Chondrocyte (in vitro differentiated cells): ENCODE measurements at regions not wholly inside any gene's neighbourhood (a gene's known extent, or its start where the extent isn't known, plus 50 kb on each side); places are given as distances from the start of the nearest gene placed in this dataset.

Source experiments
- DNase-seq: peaks from one replicate; pipeline ENCODE4 v3.0.0; 2021; ENCODE audit warnings: mixed read lengths, low spot score
- H3K27ac Mint-ChIP-seq: one replicate; pipeline ENCODE4 v1.8.0; 2021; ENCODE audit warnings: mild to moderate bottlenecking, moderate library complexity, mixed read lengths; ENCODE audit not compliant: unreplicated experiment
- H3K27me3 Mint-ChIP-seq: 2 replicates; pipeline ENCODE4 v1.8.0; 2021; ENCODE audit warnings: low read depth, mixed read lengths
- H3K36me3 Mint-ChIP-seq: 2 replicates; pipeline ENCODE4 v1.8.0; 2021; ENCODE audit warnings: low read depth, mixed read lengths
- H3K4me1 Mint-ChIP-seq: 2 replicates; pipeline ENCODE4 v1.8.0; 2021; ENCODE audit warnings: low read depth, mild to moderate bottlenecking, mixed read lengths
- H3K4me3 Mint-ChIP-seq: one replicate; pipeline ENCODE4 v1.8.0; 2021; ENCODE audit warnings: mild to moderate bottlenecking, moderate library complexity, mixed read lengths; ENCODE audit not compliant: unreplicated experiment
- H3K9me3 Mint-ChIP-seq: 2 replicates; pipeline ENCODE4 v1.8.0; 2021; ENCODE audit warnings: low read depth, mixed read lengths
- TF ChIP-seq, protein P1 (sequence below): fragments of 200-600 bp; sonication (generic); IDR thresholded peaks from 2 replicates; pipeline ENCODE4 v1.5.0; 2021; ENCODE audit warnings: antibody characterized with exemption, mild to moderate bottlenecking, moderate library complexity

DNA sequence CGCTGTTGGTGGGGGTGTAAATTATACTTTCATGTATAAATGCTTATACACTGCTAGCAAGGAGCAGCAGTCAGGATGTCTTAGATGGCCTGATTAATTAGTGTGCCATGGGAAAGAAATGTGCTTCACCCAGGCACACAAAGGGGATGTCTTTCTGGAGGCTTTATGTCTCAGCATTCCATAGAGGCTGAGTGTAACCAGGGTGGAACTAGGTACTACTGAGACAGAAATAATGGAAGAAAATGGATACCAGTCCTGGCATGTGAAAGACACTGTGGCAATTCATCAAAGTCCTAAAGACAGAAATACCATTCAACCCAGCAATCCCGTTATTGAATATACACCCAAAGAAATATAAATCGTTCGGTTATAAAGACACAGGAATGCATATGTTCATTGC, 52.5 kb downstream of the PF4 start:
- TF ChIP-seq, protein P1, sequence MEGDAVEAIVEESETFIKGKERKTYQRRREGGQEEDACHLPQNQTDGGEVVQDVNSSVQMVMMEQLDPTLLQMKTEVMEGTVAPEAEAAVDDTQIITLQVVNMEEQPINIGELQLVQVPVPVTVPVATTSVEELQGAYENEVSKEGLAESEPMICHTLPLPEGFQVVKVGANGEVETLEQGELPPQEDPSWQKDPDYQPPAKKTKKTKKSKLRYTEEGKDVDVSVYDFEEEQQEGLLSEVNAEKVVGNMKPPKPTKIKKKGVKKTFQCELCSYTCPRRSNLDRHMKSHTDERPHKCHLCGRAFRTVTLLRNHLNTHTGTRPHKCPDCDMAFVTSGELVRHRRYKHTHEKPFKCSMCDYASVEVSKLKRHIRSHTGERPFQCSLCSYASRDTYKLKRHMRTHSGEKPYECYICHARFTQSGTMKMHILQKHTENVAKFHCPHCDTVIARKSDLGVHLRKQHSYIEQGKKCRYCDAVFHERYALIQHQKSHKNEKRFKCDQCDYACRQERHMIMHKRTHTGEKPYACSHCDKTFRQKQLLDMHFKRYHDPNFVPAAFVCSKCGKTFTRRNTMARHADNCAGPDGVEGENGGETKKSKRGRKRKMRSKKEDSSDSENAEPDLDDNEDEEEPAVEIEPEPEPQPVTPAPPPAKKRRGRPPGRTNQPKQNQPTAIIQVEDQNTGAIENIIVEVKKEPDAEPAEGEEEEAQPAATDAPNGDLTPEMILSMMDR = no peak
- Mint-ChIP-seq H3K9me3 (peaks cover 21% of the 10 kb centered on the region), H3K36me3 (peaks cover 8% of the 10 kb centered on the region), H3K4me3 (no peak overlapping the region), H3K27me3 (peaks cover 43% of the 10 kb centered on the region), H3K4me1 (no peaks in the 10 kb centered on the region), H3K27ac (no peak overlapping the region)
- no peak for DNase-seq

- TF ChIP-seq, protein P1 = peak; percentile 48
- peaks cover 5% of the 10 kb centered on the region for H3K36me3 Mint-ChIP-seq
- H3K27ac Mint-ChIP-seq = no peak overlapping the region
- peaks cover 9% of the 10 kb centered on the region for H3K9me3 Mint-ChIP-seq
- H3K4me1 Mint-ChIP-seq = peaks cover 14% of the 10 kb centered on the region
- no peak overlapping the region for H3K4me3 Mint-ChIP-seq
- H3K27me3 Mint-ChIP-seq = peaks cover 28% of the 10 kb centered on the region
- DNase-seq = no peak
Measured at GRCh38 chr4:73923631-73923937, 54.4 kb downstream of the CXCL1 start.

GRCh38 chr4:73922766-73923630, 53.8 kb downstream of the CXCL1 start:
- no peak for DNase-seq

GRCh38 chr4:73922317-73922716, 53.1 kb downstream of the CXCL1 start:
- peaks cover 9% of the 10 kb centered on the region for H3K9me3 Mint-ChIP-seq
- H3K27ac Mint-ChIP-seq = no peak overlapping the region
- no peak for DNase-seq
- TF ChIP-seq, protein P1 = no peak
- peaks cover 5% of the 10 kb centered on the region for H3K36me3 Mint-ChIP-seq
- H3K27me3 Mint-ChIP-seq = peaks cover 20% of the 10 kb centered on the region
- peaks cover 26% of the 10 kb centered on the region for H3K4me1 Mint-ChIP-seq
- H3K4me3 Mint-ChIP-seq = no peak overlapping the region

More at GRCh38 chr4:73922766-73923630, 53.8 kb downstream of the CXCL1 start:
- Mint-ChIP-seq H3K9me3 (peaks cover 9% of the 10 kb centered on the region), H3K27me3 (peaks cover 26% of the 10 kb centered on the region), H3K4me1 (peaks cover 19% of the 10 kb centered on the region), H3K36me3 (peaks cover 5% of the 10 kb centered on the region), H3K4me3 (no peak overlapping the region), H3K27ac (no peak overlapping the region)
- TF ChIP-seq, protein P1 = peak; percentile 91
